ENCODE measurements at regions not wholly inside any gene's neighbourhood (a gene's known extent, or its start where the extent isn't known, plus 50 kb on each side); places are given as distances from the start of the nearest gene placed in this dataset.

GRCh38 chr1:242827538-242827937 is 303.0 kb upstream of the PLD5 start:
- Mint-ChIP-seq H3K36me3 (ENCODE audit: low read depth) (no peaks in the 10 kb centered on the region), H3K4me3 (no peak overlapping the region), H3K27ac (no peak overlapping the region), H3K9me3 (peaks cover 2% of the 10 kb centered on the region), H3K4me1 (no peaks in the 10 kb centered on the region), H3K27me3 (ENCODE audit: low read depth) (peaks cover 3% of the 10 kb centered on the region)
- TF ChIP-seq, protein P1, sequence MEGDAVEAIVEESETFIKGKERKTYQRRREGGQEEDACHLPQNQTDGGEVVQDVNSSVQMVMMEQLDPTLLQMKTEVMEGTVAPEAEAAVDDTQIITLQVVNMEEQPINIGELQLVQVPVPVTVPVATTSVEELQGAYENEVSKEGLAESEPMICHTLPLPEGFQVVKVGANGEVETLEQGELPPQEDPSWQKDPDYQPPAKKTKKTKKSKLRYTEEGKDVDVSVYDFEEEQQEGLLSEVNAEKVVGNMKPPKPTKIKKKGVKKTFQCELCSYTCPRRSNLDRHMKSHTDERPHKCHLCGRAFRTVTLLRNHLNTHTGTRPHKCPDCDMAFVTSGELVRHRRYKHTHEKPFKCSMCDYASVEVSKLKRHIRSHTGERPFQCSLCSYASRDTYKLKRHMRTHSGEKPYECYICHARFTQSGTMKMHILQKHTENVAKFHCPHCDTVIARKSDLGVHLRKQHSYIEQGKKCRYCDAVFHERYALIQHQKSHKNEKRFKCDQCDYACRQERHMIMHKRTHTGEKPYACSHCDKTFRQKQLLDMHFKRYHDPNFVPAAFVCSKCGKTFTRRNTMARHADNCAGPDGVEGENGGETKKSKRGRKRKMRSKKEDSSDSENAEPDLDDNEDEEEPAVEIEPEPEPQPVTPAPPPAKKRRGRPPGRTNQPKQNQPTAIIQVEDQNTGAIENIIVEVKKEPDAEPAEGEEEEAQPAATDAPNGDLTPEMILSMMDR (IDR thresholded peaks at IDR 0.05; ENCODE audit: unreplicated experiment in 3 of 3): no peak

GRCh38 chr1:242826701-242827336 is 302.3 kb upstream of the PLD5 start:
- Mint-ChIP-seq H3K4me3 (no peak overlapping the region), H3K9me3 (peaks cover 2% of the 10 kb centered on the region), H3K27me3 (ENCODE audit: low read depth) (peaks cover 3% of the 10 kb centered on the region), H3K27ac (no peak overlapping the region), H3K36me3 (ENCODE audit: low read depth) (no peaks in the 10 kb centered on the region), H3K4me1 (no peaks in the 10 kb centered on the region)
- TF ChIP-seq, protein P1 (IDR thresholded peaks at IDR 0.05; ENCODE audit: unreplicated experiment in 3 of 3): no peak

DNA sequence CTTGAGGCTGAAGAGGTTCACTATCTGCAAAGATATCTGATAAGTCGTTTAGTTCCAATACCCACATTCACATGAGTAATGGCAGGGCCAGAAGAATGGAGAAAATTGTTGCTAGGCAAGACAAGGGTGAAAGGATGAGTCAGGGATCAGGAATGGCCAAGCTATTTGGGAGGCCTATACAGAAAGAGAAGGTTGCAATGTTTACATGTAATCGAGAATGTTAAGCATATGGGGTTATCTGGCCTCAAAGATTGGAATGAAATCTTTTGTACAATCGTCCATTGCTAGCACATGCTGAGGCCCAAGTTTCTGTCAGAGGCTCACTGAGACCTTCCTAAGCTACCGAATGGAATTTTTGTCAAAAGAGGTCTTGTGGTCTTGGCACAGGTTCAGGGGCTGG is 299.9 kb upstream of the PLD5 start:
- TF ChIP-seq, protein P1 (IDR thresholded peaks at IDR 0.05; ENCODE audit: unreplicated experiment in 3 of 3): no peak
- H3K4me3 Mint-ChIP-seq: no peak overlapping the region
- H3K36me3 Mint-ChIP-seq (ENCODE audit: low read depth): no peaks in the 10 kb centered on the region
- no peaks in the 10 kb centered on the region for H3K9me3 Mint-ChIP-seq
- H3K4me1 Mint-ChIP-seq: no peaks in the 10 kb centered on the region
- no peak overlapping the region for H3K27ac Mint-ChIP-seq
- H3K27me3 Mint-ChIP-seq (ENCODE audit: low read depth): peaks cover 3% of the 10 kb centered on the region

DNA sequence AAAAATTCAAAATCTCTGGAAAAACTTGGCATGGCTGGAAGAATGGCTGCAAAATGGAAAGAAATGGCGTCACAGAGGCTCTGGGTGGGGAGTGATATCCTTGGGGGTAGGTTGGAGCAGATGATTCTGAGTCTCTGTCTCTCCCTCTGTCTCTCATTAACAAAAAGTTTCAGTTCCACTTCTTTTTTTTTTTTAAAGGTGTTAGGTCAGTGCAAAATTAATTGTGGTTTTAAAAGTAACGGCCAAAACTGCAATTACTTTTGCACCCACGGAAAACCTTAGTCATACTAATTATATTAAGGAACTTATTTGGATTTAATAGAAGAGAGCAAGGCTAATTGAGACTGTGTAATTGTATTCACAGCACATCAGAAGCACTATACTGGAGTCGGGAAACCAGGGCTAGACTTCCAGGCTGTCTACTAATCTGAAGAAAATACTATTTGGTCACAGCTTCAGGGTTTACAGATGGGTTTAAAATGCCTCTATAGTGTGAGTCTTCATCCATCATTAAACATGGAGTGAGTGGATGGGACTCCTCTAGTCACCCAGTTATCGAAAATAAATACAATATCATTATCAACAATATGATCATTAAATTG is 289.1 kb upstream of the PLD5 start:
- Mint-ChIP-seq H3K36me3 (ENCODE audit: low read depth) (no peaks in the 10 kb centered on the region), H3K4me1 (no peaks in the 10 kb centered on the region), H3K4me3 (no peak overlapping the region), H3K9me3 (no peaks in the 10 kb centered on the region), H3K27ac (no peak overlapping the region), H3K27me3 (ENCODE audit: low read depth) (peaks cover 3% of the 10 kb centered on the region)
- TF ChIP-seq, protein P1 (IDR thresholded peaks at IDR 0.05; ENCODE audit: unreplicated experiment in 3 of 3): no peak

DNA sequence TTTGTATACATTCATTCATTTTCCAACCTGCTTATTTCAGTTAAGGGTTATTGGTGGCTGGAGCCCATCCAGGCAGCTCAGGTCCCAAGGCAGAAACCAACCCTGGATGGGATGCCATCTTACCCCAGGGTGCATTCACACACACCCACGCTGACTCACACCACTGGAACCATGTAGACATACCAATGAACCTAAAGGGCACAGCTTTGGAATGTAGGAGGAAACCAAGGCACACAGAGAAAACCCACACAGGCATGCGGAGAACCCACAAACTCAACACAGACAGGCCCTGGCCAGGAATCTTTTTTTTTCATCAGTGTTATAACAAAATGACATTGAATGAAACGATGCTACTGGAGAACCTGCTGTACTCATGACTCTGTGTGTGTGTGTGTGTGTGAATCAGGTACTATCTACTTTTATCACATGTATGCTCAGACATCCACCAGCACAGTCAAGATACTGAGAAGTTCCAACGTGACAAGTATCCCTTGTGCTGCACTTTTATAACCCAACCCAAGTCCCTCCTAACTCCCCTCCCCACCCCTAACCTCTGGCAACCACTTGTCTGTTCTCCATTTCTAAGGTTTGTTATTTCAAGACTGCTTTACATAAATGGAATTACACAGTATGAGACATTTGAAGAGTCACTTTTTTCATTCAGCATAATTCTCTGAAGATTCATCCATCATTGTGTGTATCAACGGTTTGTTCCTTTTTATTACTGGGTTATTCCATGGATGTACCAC is 286.8 kb upstream of the PLD5 start:
- no peak overlapping the region for H3K4me3 Mint-ChIP-seq
- no peaks in the 10 kb centered on the region for H3K4me1 Mint-ChIP-seq
- H3K36me3 Mint-ChIP-seq (ENCODE audit: low read depth): no peaks in the 10 kb centered on the region
- H3K27me3 Mint-ChIP-seq (ENCODE audit: low read depth): peaks cover 3% of the 10 kb centered on the region
- H3K27ac Mint-ChIP-seq: no peak overlapping the region
- no peaks in the 10 kb centered on the region for H3K9me3 Mint-ChIP-seq
- TF ChIP-seq, protein P1 (IDR thresholded peaks at IDR 0.05; ENCODE audit: unreplicated experiment in 3 of 3): no peak

Data from nephron (organoid).